Right ventricle myocardium inferior (tissue), 1 donor: ENCODE measurements at regions not wholly inside any gene's neighbourhood (a gene's known extent, or its start where the extent isn't known, plus 50 kb on each side); places are given as distances from the start of the nearest gene placed in this dataset.
"Not testable (repeated sequence)": the region's sequence is repeated elsewhere in the genome, so short reads cannot be mapped to it uniquely, and the experiment has no call there.

Source experiments
- ATAC-seq: fragments of 200-7000 bp; cut with Tn5 transposase; one replicate; pipeline ENCODE4 v1.9.1; 2020; ENCODE audit warnings: mild to moderate bottlenecking, moderate library complexity
- DNase-seq: peaks from one replicate; pipeline ENCODE4 v3.0.0; 2021; ENCODE audit errors: missing footprints
- intact Hi-C: fragments of 100-400 bp; cut with DNase I; formaldehyde crosslinking; loops from one replicate; pipeline ENCODE4 v1.11.0; 2022
- donor health status: DM: no; HTN: yes; CAD: no; lungs with severe emphysema.

- intact Hi-C loops, result no loop called here
- DNase-seq (no peak), ATAC-seq (no peak)
Measured at GRCh38 chr6:169918954-169919549, 167.6 kb downstream of the ERMARD start.

GRCh38 chr6:169918239-169918953, 167.0 kb downstream of the ERMARD start:
- intact Hi-C loops, result no loop called here
- DNase-seq, result no peak
- ATAC-seq, result no peak

- DNase-seq, result no peak
- intact Hi-C loops, result no loop called here
- ATAC-seq, result no peak
Measured at GRCh38 chr6:169917153-169917552, 165.7 kb downstream of the ERMARD start.

- ATAC-seq, result no peak
- no peak for DNase-seq
- intact Hi-C loops, result no loop called here
Measured at GRCh38 chr6:169915769-169916550, 164.5 kb downstream of the ERMARD start.

GRCh38 chr6:169913745-169914144, 162.3 kb downstream of the ERMARD start:
- intact Hi-C loops, DNase-seq, ATAC-seq: not testable (repeated sequence)

- intact Hi-C loops, result no loop called here
- ATAC-seq (no peak), DNase-seq (no peak)
Measured at GRCh38 chr6:169913096-169913638, 161.7 kb downstream of the ERMARD start.

- no peak for ATAC-seq
- DNase-seq, result no peak
- intact Hi-C loops, result no loop called here
Measured at GRCh38 chr6:169912266-169913095, 161.1 kb downstream of the ERMARD start.

- ATAC-seq (no peak), DNase-seq (no peak)
- intact Hi-C loops, result no loop called here
Measured at GRCh38 chr6:169911264-169912263, 160.1 kb downstream of the ERMARD start.

- intact Hi-C loops, result loop anchor here (5.0 kb wide), 1 partner anchor 57 kb away; no protein-coding TSS in a partner anchor
- ATAC-seq, result no peak
Measured at GRCh38 chr6:169909113-169909512, 157.7 kb downstream of the ERMARD start.

GRCh38 chr6:169908403-169908933, 157.0 kb downstream of the ERMARD start:
- ATAC-seq, result no peak
- no peak for DNase-seq
- intact Hi-C loops, result loop anchor here (5.0 kb wide), 1 partner anchor 56 kb away; no protein-coding TSS in a partner anchor

More at GRCh38 chr6:169909113-169909512, 157.7 kb downstream of the ERMARD start:
- DNase-seq, result no peak

- ATAC-seq, result no peak
- no peak for DNase-seq
- intact Hi-C loops, result loop anchor here (5.0 kb wide), 1 partner anchor 55 kb away; no protein-coding TSS in a partner anchor
Measured at GRCh38 chr6:169907419-169908115, 156.1 kb downstream of the ERMARD start.

- DNase-seq (no peak), ATAC-seq (no peak)
- intact Hi-C loops, result loop anchor here (5.0 kb wide), 1 partner anchor 55 kb away; no protein-coding TSS in a partner anchor
Measured at GRCh38 chr6:169906688-169907418, 155.4 kb downstream of the ERMARD start.

- ATAC-seq (no peak), DNase-seq (no peak)
- intact Hi-C loops, result loop anchor here (5.0 kb wide), 1 partner anchor 54 kb away; no protein-coding TSS in a partner anchor
Measured at GRCh38 chr6:169906004-169906687, 154.7 kb downstream of the ERMARD start.

GRCh38 chr6:169905041-169905807, 153.8 kb downstream of the ERMARD start:
- DNase-seq, result no peak

More at GRCh38 chr6:169905041-169905807, 153.8 kb downstream of the ERMARD start:
- ATAC-seq, result peak; percentile 39
- intact Hi-C loops, result loop anchor here (5.0 kb wide), 1 partner anchor 53 kb away; no protein-coding TSS in a partner anchor
